Fibroblast of mammary gland (primary cell): ENCODE measurements at regions not wholly inside any gene's neighbourhood (a gene's known extent, or its start where the extent isn't known, plus 50 kb on each side); places are given as distances from the start of the nearest gene placed in this dataset.
A peak's percentile ranks its signal among the peaks of the same experiment; 100 is the strongest.

Source experiments
- DNase-seq: peaks from one replicate; pipeline ENCODE4 v3.0.0-alpha.2; 2010; ENCODE audit warnings: low read depth
- H3K4me3 ChIP-seq: 2 replicates; pipeline ENCODE4 v1.5.1; 2011; ENCODE audit warnings: low read depth, mild to moderate bottlenecking, low read length, moderate library complexity; ENCODE audit not compliant: control insufficient read depth
- CTCF ChIP-seq: conservative IDR thresholded peaks from 2 replicates; pipeline ENCODE4 v1.5.1; 2011; ENCODE audit warnings: low read depth, low read length, inconsistent platforms; ENCODE audit not compliant: control insufficient read depth, insufficient read depth

- DNase-seq: peak; percentile 17
- TF ChIP-seq CTCF: no peak
Observed at GRCh38 chr10:57979491-57979890, 288.2 kb downstream of the IPMK start.

GRCh38 chr10:57977262-57977661, 290.4 kb downstream of the IPMK start:
- no peak for DNase-seq
- no peak for TF ChIP-seq CTCF
- H3K4me3 ChIP-seq: no peak overlapping the region

More at GRCh38 chr10:57979491-57979890, 288.2 kb downstream of the IPMK start:
- no peak overlapping the region for H3K4me3 ChIP-seq

GRCh38 chr10:57973451-57973850, 294.2 kb downstream of the IPMK start:
- no peak for TF ChIP-seq CTCF
- no peak overlapping the region for H3K4me3 ChIP-seq
- no peak for DNase-seq

- H3K4me3 ChIP-seq: no peak overlapping the region
- no peak for TF ChIP-seq CTCF
- DNase-seq: peak; percentile 13
Observed at GRCh38 chr10:57972783-57973182, 294.9 kb downstream of the IPMK start.

GRCh38 chr10:57968328-57969016, 299.2 kb downstream of the IPMK start:
- H3K4me3 ChIP-seq: no peak overlapping the region
- DNase-seq: no peak
- no peak for TF ChIP-seq CTCF

GRCh38 chr10:57964351-57964750, 303.3 kb downstream of the IPMK start:
- TF ChIP-seq CTCF: no peak
- H3K4me3 ChIP-seq: no peak overlapping the region
- DNase-seq: peak; percentile 19
